HG03196 (cell line): ENCODE measurements at regions not wholly inside any gene's neighbourhood (a gene's known extent, or its start where the extent isn't known, plus 50 kb on each side); places are given as distances from the start of the nearest gene placed in this dataset.
"Not testable (repeated sequence)": the region's sequence is repeated elsewhere in the genome, so short reads cannot be mapped to it uniquely, and the experiment has no call there.

ENCODE experiments used
- ATAC-seq: cut with Tn5 transposase; IDR thresholded peaks from one replicate; pipeline ENCODE4 v1.9.1; 2021; ENCODE audit not compliant: unreplicated experiment

DNA sequence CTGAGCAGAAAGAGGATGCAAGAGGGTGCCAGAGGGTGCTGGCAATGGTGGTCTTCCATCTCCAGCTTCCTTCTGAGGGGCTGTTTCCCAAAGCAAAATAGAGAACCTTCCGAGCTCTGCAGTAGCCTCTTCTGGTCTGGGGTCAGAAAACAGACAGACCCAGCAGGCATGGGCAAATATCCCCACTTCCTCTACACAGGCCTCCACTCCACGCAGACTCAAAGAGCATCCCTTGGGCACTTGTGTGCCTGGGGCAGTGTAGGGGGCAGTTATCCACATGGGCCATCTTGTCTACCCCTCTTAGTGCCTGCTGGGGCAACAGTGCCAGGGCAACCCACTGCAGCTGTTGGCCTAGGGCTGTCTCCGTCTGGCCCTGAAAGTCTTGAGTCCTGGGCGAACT is 231.9 kb downstream of the TTC8 start:
- ATAC-seq: no peak

- no peak for ATAC-seq
Measured at GRCh38 chr14:89058697-89059096, 234.2 kb downstream of the TTC8 start.

DNA sequence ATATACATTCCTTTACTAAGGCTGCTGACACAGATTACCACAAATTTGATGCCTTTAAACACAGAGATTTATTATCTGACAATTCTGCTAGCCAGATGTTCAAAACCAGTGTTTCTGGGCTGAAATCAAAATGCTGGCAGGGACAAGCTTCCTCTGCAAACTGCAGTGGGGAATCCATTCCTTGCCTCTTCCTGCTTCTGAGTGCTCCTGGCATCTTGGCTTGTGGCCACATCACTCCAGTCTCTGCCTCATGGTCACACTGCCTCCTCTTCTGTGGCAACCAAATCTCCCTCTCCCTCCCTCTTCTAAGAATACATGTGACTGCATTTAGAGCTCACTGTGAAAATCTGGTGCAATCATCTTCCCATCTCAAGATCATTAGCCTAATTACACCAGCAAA is 235.7 kb downstream of the TTC8 start:
- ATAC-seq: no peak

DNA sequence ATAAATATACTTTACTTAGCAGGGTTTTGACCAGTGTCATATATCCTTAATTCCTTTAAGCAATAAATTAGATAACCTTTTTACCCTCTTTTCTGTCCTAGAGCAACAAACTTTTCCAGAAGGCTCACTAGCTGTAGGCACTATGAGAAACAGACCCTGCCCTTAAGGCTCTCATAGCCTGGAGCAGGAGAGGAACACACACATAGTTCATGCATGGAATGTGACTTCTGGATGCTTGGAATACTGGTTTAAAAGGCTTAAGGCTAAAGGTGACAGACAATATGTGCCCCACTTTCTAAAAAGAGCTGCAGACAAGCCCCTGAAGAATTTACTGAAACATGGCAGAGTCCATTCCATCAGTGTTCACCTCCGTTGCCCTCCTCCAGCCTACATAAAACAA is 237.2 kb downstream of the TTC8 start:
- ATAC-seq: no peak

GRCh38 chr14:89065879-89066278 is 241.4 kb downstream of the TTC8 start:
- ATAC-seq: no peak

- ATAC-seq: no peak
Measured at GRCh38 chr14:89067293-89067972, 243.0 kb downstream of the TTC8 start.

DNA sequence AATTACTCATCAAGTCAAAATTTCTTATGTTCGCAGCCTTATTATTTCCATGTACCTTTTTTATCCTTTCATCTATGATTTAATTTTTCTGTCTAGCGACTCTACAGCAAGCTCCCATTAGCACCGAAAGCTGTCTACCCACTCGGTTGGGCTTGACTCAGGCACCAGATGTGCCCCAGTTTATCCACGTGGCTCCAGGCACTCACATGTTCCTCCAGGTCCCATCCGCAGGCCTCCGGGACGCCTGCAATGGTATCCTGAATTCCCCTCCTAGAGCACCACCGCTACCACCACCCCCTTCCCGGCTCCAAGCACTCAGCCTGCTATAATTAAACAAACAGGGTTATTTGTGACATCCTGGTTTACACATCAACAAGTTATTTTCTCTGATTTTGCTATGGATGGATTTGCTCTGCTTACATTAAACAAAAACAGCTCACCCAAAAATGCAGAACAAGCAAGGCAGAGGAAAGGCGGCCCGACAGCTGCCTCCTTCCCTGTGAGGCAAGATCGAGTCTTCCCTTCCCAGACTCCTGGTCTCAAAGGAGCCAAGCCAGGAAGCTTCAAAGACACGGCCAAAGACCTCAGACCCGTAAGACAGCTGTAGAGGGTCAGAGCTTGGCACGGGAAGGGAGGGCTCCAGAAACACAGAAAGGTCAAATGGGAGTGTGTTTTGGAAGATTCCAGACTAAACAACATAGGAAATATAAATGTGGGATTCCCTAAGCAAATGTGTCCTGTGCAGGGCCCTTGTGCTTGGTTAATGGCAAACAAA is 253.8 kb downstream of the TTC8 start:
- no peak for ATAC-seq

DNA sequence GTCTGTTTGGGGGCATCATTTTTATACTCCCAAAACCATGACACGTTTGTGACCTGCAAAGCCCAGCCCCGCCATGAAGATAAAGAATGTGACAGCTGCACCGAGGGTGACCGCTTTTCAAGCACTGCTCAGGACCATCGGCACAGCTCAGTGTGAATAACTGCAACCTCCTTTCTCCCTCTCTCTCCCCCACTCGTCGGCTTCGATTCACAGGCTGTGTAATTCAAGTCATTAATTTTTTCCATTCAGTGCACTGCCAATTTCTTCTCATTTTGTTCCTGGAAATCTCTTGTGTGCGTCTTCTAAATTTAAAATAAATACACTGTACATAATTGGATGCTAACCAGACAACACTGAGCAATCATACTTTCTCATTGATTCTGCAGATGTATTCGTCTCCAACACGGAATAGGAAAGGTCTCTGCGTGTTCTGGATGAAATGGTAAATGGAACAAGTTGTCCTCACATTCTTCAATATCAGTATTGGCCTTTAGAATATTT is 260.8 kb downstream of the TTC8 start:
- no peak for ATAC-seq

DNA sequence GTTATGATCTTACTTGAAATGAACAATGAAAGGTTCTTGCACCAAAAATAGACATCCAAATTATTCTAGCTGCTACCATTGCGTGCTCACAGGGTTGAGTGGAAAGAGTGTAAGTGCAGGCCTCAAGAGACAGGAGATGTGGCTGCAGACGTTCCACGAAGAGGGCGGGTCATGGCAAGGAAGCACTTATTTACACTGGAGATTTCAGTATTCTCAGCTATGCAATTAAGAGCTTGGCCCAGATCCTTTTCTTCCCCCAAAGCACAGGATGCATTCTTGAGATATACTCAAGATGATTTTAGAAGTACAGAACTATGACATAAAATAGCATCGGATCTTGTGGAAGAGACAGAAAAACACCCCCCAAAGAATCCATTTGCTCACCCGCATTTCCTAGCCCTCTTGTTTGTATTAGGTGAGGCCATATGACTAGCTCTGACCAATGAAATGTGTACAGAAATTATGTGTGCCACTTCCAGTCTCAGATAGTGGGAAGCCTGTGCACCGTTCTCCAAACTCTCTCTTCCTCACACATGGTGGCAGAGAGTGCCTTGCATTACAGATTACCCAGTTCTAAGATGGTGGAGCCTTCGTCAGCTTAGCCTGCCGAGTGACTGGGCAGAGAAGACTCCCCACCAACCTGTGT is 261.4 kb downstream of the TTC8 start:
- no peak for ATAC-seq

DNA sequence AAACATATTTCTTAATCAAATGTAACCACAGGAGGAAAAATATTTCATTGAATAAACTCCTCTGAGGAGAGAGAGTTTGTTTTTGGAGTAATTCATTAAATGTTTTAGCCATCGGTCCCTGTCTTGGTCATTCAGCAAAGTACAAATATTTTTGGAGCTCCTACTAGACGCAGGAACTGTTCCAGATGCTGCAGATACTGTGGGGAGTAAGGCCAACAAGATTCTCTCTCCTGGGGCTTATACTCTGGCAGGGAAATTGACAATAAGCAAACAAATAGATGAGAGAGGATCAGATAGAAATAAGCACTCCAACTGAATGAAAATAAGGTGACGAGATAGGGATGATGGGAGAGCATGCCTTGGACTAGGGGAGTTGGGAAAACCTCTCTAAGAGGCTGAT is 264.1 kb downstream of the TTC8 start:
- ATAC-seq: no peak

DNA sequence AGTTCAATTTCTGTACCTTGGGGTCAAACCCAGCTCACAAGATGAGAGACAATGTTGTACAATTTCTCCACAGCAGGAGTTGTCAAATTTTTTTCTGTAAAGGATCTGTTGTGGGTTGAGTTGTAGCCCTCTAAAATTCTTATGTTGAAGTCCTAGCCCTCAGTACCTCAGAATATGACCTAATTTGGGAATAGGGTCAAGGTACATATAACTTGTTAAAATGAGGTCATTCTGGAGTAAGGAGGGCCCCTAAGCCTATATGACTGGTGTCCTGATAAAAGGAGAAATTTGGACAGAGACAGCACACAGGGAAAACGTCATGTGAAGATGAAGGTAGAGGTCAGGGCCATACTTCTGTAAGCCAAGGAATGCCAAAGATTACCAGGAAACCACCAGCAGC is 264.9 kb downstream of the TTC8 start:
- no peak for ATAC-seq

GRCh38 chr14:89091781-89092180 is 267.3 kb downstream of the TTC8 start:
- ATAC-seq: no peak

DNA sequence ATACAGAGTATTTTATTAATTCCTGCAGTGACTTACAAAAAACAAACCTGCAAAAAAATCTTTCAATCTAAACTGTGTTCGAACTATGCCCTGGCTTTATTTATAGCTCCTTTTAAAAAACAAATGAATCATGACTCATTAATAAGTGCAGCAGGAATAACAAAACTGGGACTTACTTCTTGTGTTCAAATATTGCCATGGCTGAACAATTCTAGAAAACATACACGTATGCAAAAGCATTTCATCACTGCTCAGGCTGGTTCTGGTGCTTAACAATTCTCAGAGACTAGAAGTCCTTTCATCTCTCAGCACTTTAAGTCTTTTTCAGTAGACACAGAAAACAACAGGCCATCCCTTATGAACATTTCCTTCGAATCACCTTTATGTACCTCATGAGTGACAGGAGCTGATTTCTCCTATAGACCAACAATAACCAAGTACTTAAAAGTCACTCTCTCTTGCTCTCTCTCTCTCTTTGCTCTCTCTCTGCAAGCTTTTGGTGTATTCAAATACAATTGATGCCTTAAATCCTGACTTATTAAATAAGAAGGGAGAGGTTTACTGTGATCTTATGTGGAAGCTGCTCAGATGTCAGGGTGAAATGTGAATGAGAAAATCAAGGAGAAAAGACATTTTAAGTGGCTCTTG is 268.8 kb downstream of the TTC8 start:
- ATAC-seq: no peak

DNA sequence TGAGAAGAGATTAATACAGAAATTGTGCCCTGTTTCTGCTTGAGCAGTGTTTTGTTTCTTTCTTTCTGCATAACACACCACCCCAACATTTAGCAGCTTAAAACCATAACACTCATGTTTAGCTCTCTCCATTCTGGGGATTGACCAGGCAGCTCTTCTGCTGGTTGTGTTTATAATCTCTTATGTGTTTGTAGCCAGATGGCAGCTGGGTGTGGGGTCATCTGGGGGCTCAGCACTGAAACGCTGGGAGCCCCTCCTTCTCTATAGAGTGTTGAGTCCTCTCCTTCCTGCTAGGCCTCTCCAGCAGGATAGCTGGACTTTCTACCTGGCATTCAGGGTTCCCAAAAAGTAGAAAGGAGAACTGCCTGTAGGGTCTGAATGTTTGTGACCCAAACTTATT is 270.6 kb downstream of the TTC8 start:
- ATAC-seq: no peak

DNA sequence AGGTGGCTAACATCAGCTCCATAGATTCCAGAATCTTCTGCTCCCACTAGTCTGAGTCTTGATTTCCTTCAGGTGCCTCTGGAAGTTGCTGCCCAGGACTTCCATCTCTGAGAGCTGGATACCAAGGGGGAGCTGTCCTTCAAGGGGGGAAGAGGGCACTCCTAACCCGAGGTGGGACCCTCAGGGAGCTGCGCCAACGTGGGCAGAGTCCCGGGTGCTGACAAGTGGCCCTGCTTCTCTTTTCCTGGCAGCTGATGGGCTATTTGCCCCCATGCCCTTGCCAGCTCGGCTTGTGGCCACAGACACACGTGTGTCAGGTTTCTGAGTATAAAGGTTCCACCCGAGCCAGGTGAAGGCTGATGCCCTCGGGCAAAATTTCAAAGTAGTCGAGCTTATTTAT is 272.5 kb downstream of the TTC8 start:
- ATAC-seq: no peak

- no peak for ATAC-seq
Measured at GRCh38 chr14:89098254-89098653, 273.8 kb downstream of the TTC8 start.

- not testable (repeated sequence) for ATAC-seq
Measured at GRCh38 chr14:89104171-89104817, 279.8 kb downstream of the TTC8 start.

DNA sequence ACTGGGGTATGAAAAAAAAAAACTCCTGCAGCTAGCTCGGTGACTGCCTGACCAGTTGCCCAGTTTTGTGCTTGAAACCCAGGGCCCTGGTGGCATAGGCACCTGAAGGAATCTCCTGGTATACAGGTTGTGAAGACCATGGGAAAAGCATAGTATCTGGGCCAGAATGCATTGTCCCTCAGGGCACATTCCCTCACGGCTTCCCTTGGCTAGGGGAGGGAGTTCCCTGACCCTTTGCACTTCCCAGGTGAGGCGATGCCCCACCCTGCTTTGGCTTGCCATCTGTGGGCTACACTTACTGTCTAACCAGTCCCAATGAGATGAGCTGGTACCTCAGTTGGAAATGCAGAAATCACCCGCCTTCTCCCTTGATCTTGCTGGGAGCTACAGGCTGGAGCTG is 280.4 kb downstream of the TTC8 start:
- not testable (repeated sequence) for ATAC-seq
